NCI-H345 (cell line): ENCODE measurements at regions not wholly inside any gene's neighbourhood (a gene's known extent, or its start where the extent isn't known, plus 50 kb on each side); places are given as distances from the start of the nearest gene placed in this dataset.
"Not testable (repeated sequence)": the region's sequence is repeated elsewhere in the genome, so short reads cannot be mapped to it uniquely, and the experiment has no call there.

ENCODE experiments used
- DNase-seq: peaks from one replicate; lab custom pipeline; 2025; lab: John Stamatoyannopoulos, UW

DNA sequence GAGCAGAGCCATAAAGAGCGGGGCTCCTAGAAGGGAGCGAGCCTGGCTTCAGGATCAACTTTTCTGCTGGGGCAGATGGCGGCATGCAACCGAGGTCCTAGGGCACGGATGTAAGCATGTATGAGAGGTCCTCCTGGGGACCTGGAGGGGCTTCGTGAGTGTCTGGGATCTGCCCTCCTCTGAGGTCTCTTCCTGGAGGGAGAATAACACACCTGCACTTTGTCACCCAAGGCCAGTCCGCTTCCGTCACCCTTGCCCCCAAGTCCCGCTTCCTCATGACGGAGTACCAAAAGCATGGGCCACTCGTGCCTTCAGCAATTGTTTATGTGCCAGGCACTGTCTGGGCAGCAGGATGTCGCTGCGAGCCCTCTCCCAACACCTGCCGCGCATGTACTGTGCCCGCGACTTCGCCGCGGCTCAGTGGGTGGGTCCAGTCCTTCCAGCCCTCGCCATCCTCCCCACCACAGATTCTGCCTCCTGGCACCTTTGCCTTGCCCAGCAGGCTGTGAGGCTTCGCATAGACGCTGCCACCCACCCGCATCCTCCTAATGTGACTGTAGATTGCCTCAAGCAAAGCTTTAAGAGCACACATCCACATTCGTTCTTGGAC is 60.0 kb upstream of the TMPRSS2 start:
- no peak for DNase-seq

DNA sequence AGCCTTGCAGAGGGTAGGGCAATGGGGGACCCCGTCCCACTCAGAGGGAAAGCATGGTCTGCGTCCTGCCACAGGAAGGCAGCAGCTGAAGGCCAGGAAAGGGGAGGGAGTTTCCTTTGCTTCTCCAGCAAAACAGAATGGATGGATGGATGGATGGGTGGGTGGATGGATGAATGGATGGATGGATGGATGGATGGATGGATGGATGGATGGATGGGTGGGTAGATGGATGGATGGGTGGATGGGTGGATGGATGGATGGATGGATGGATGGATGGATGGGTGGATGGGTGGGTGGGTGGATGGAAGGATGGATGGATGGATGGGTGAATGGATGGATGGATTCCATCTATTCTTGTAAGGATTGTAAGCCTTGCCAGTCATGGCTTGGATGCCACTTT is 59.3 kb upstream of the TMPRSS2 start:
- DNase-seq = not testable (repeated sequence)

GRCh38 chr21:41566500-41567014 is 58.6 kb upstream of the TMPRSS2 start:
- no peak for DNase-seq

DNA sequence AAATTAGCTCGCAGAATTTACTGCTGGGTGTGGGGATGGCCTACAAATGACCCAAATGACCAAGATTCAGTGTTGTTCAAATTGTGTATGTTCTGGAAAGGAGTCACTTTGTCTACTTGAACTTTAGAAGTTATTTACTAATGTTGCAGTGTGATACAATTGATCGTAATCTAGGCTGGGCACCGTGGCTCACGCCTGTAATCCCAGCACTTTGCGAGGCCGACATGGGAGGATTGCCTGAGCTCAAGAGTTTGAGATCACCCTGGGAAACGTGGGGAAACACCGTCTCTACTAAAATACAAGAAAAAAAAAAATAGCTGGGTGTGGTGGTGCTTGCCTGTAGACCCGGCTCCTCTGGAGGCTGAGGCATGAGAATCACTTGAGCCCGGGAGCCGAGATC is 57.6 kb upstream of the TMPRSS2 start:
- DNase-seq = no peak

DNA sequence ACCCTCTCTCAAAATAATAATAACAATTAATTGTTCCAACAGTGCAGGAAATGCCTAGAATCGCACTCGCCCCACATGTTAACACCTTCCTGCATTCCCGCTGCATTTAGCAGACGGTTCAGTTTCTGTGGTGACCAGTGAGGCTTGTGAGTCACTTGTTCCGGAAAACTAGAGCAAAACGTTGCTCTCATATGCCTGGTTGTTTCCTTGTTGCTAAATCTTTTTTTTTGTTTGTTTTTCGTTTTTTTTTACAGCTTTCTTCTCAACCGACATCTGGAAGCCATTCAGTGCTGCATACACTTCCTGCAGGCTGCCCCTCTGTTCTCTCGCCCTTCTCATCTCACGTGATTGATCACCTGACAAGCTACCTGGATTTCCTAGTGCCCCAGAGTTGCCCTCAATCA is 56.9 kb upstream of the TMPRSS2 start:
- DNase-seq = no peak

- DNase-seq = no peak
These were observed 54.4 kb upstream of the TMPRSS2 start for GRCh38 chr21:41562101-41563000.

- no peak for DNase-seq
These were observed 53.7 kb upstream of the TMPRSS2 start for GRCh38 chr21:41561701-41562100.

DNA sequence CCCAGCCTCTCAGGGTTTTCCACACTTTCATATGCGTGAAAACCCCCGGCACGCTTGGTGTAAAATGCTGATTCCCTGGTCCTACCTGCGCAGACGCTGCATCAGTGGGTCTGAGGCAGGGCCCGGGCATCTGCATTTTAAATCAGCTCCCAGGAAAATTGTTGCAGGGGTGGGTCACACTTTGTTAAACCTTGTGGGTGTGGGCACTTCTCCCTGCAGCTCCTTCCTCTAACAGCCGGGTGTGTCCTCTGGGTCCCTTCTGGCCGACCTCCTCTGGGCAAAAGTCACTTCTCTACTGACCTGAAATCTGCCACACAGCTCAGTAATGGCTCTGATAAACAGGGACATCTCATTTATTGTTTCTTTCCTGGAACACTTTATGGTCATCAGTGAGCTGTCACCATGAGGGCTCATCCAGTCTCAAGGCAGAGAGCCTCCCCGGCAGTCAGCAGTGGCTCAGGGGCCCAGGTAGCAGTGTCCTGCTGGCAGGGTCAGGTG is 52.8 kb upstream of the TMPRSS2 start:
- no peak for DNase-seq

DNA sequence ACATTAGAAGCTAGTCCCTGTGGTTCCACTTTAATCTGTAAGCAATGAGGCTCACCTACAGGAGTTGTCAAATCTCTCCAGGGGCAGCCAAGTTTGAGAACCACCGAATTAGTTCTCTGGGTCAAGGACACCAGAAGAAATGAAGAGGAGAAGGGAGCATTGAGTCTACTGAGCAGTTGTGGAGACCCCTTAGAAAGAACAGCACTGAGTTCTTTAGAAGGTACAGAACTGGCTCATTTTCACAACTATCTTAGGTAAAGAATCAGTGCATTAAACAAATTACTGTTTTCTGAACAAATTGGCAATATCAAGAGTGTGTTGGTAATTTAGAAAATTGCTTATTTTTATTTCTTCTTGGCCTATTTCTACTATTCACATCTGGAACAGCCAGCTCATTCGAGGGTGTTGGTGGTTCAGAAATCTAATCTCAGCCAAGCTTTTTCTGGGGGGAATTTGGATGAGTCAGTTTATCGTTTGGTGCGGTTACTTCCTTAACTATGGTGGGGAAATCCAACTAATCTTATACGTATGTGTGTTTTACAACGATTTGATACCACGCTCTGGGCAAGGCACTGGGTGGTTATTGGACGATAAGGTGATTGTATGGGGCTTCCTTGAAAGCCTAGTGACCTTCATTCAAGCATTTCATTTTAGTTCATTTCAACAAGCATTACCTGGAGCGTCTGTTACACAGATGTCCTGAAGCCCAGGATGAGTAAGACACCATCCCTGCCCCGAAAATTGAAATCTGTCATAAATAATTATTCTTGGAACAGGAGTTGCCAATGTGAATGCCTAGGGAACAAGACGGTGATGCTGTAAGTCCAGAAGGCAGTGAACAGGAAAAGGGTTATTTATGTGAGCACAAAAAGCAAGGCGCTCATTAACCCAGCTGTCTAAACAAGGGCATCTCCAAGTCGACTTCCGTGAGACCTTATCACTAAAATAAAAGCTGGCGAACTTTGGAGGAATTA is 52.0 kb upstream of the TMPRSS2 start:
- no peak for DNase-seq

DNA sequence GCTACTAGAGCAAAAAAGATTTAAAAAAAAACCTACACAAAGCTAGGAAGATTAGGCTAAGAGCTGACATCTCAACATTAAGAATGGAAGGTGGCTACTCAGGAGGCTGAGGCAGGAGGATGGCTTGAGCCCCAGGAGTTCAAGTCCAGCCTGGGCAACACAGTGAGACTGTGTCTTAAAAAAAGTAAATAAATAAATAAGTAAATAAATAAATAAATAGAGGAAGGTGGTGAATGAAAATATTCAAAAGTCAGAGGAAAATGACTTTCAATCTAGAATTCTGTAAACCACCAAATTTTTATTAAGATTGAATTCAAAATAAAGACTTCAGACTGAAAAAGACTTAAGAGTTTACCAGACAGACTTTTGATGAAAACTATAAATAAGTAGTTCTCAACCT is 50.9 kb upstream of the TMPRSS2 start:
- DNase-seq = no peak

DNA sequence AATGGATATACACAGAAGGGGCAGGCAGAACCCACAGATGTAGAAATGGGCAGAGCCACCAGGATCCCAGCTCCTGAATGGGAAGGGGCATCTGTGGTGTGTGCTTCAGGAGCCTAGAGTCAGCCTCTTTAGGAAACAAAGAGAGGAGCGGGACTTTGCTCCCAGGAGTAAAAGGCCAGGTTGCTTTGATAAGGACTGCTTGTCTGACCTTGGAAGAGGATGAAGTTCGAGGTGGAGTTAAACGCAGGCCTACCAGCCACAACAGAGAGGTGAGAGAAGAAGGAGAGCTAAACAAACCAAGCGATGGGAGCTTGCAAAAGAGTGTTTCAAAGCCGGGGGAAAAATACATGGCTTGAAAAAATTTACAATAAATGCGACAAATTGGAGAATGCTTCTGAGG is 49.9 kb upstream of the TMPRSS2 start:
- no peak for DNase-seq
